ENCODE measurements at regions not wholly inside any gene's neighbourhood (a gene's known extent, or its start where the extent isn't known, plus 50 kb on each side); places are given as distances from the start of the nearest gene placed in this dataset.
A peak's percentile ranks its signal among the peaks of the same experiment; 100 is the strongest.

GRCh38 chr6:108734271-108734922, 113.8 kb upstream of the ARMC2 start:
- Mint-ChIP-seq H3K9me3 (no peaks in the 10 kb centered on the region), H3K27me3 (peaks cover 2 to 5% of the 10 kb centered on the region in 2 donors), H3K4me1 (no peaks in the 10 kb centered on the region), H3K27ac (no peak overlapping the region), H3K36me3 (no peaks in the 10 kb centered on the region), H3K4me3 (no peak overlapping the region)
- Histone ChIP-seq H3K4me1 (ENCODE audit: control insufficient read depth in 1 of 2, extremely low read depth in 1 of 2, insufficient read depth in 2 of 2, low read length in 2 of 2) (no peaks in the 10 kb centered on the region), H3K9me3 (no peaks in the 10 kb centered on the region), H3K36me3 (ENCODE audit: control insufficient read depth in 2 of 2, extremely low read depth in 1 of 2, insufficient read depth in 1 of 2, low read length in 1 of 2) (no peaks in the 10 kb centered on the region), H3K4me3 (ENCODE audit: control insufficient read depth in 1 of 2, extremely low read depth in 1 of 2, low read length in 1 of 2) (no peak overlapping the region), H3K27me3 (replicated peaks in 1 of 2; ENCODE audit: control insufficient read depth in 2 of 2, extremely low read depth in 1 of 2, insufficient read depth in 2 of 2, low read length in 1 of 2) (peaks cover 0 to 3% of the 10 kb centered on the region in 2 experiments), H3K27ac (ENCODE audit: low read length) (no peak overlapping the region)
- WGBS (ENCODE audit: insufficient coverage), result 89% methylated on average over 6 of the region's 8 CpGs
- DNase-seq (no peak), ATAC-seq (replicated peaks in 1 of 4) (no peak)
- CTCF ChIA-PET, result no interaction called here
- POLR2A ChIA-PET, result no interaction called here

DNA sequence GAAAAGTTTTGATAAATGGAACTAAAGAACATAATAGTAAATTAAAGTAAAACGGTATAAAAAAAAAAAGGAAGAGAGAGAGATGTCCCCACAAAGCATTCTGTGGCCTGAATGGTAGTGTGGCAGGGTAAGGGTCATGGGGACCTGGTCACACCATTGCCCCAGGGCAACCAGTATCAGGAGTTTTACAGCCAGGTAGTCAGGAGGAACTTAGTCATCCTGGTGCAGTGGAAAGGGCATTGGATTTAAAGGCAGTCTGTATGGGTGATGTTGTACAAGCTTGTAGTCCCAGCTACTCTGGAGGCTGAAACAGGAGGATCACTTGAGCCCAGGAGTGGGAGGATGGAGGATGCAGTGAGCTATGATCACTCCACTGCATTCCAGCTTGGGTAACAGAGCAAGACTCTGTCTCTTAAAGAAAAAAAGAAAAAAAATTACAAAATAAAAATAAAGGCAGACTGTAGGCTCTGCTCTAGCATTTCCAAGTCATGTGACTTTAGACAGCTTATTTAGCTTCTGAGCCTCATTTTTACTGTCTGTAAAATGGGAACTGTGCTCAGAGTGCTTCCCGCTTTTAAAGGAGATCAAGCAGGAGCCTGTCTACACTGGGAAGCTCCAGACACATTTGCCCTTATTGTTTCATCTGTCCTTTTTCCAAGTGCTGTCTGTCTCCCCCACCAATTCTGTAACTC, 112.8 kb upstream of the ARMC2 start:
- 56% methylated on average over 1 of the region's 2 CpGs for WGBS (ENCODE audit: insufficient coverage)
- ATAC-seq (replicated peaks in 1 of 4), result no peak
- H3K4me3 ChIP-seq (ENCODE audit: control insufficient read depth in 1 of 2, extremely low read depth in 1 of 2, low read length in 1 of 2), result no peak overlapping the region
- H3K27ac Mint-ChIP-seq, result no peak overlapping the region
- H3K4me1 ChIP-seq (ENCODE audit: control insufficient read depth in 1 of 2, extremely low read depth in 1 of 2, insufficient read depth in 2 of 2, low read length in 2 of 2), result no peaks in the 10 kb centered on the region
- no peaks in the 10 kb centered on the region for H3K36me3 Mint-ChIP-seq
- ChIA-PET POLR2A (no interaction called here), CTCF (no interaction called here)
- no peak overlapping the region for H3K4me3 Mint-ChIP-seq
- peaks cover 2 to 5% of the 10 kb centered on the region in 2 donors for H3K27me3 Mint-ChIP-seq
- DNase-seq, result no peak
- peaks cover 0 to 3% of the 10 kb centered on the region in 2 experiments for H3K27me3 ChIP-seq (replicated peaks in 1 of 2; ENCODE audit: control insufficient read depth in 2 of 2, extremely low read depth in 1 of 2, insufficient read depth in 2 of 2, low read length in 1 of 2)
- H3K27ac ChIP-seq (ENCODE audit: low read length), result no peak overlapping the region
- no peaks in the 10 kb centered on the region for H3K9me3 ChIP-seq
- no peaks in the 10 kb centered on the region for H3K9me3 Mint-ChIP-seq
- H3K36me3 ChIP-seq (ENCODE audit: control insufficient read depth in 2 of 2, extremely low read depth in 1 of 2, insufficient read depth in 1 of 2, low read length in 1 of 2), result no peaks in the 10 kb centered on the region
- H3K4me1 Mint-ChIP-seq, result no peaks in the 10 kb centered on the region

DNA sequence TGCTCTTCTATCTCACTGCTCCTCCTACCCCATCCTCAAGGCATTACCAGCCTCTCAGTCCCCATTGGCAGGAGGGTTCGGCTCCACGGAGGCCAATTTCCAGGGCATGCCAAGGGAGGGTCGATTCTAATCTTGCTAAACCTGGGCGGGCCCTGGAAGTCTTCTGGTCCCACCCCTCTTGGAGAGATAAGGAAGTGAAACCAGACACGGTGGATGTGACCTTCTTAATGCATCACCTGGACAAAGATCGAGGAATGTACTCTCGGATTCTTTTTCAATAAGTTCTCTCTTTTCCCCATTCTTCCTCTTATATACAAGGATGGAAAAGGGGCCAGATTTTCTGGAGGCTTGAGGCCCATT, 112.2 kb upstream of the ARMC2 start:
- POLR2A ChIA-PET, result no interaction called here
- Histone ChIP-seq H3K27ac (ENCODE audit: low read length) (no peak overlapping the region), H3K4me3 (ENCODE audit: control insufficient read depth in 1 of 2, extremely low read depth in 1 of 2, low read length in 1 of 2) (no peak overlapping the region)

GRCh38 chr6:108736832-108737231, 111.4 kb upstream of the ARMC2 start:
- H3K36me3 Mint-ChIP-seq, result no peaks in the 10 kb centered on the region
- ChIA-PET CTCF (no interaction called here), POLR2A (no interaction called here)
- H3K9me3 Mint-ChIP-seq, result no peaks in the 10 kb centered on the region
- no peak for DNase-seq
- ATAC-seq (replicated peaks in 1 of 4), result no peak
- no peaks in the 10 kb centered on the region for H3K4me1 Mint-ChIP-seq
- no peak overlapping the region for H3K4me3 Mint-ChIP-seq
- Histone ChIP-seq H3K27me3 (replicated peaks in 1 of 2; ENCODE audit: control insufficient read depth in 2 of 2, extremely low read depth in 1 of 2, insufficient read depth in 2 of 2, low read length in 1 of 2) (peaks cover 0 to 3% of the 10 kb centered on the region in 2 experiments), H3K27ac (ENCODE audit: low read length) (no peak overlapping the region), H3K4me1 (ENCODE audit: control insufficient read depth in 1 of 2, extremely low read depth in 1 of 2, insufficient read depth in 2 of 2, low read length in 2 of 2) (no peaks in the 10 kb centered on the region), H3K9me3 (no peaks in the 10 kb centered on the region), H3K36me3 (ENCODE audit: control insufficient read depth in 2 of 2, extremely low read depth in 1 of 2, insufficient read depth in 1 of 2, low read length in 1 of 2) (no peaks in the 10 kb centered on the region), H3K4me3 (ENCODE audit: control insufficient read depth in 1 of 2, extremely low read depth in 1 of 2, low read length in 1 of 2) (no peak overlapping the region)
- peaks cover 5% of the 10 kb centered on the region in 2 donors for H3K27me3 Mint-ChIP-seq
- no peak overlapping the region for H3K27ac Mint-ChIP-seq
- WGBS (ENCODE audit: insufficient coverage), result 33% methylated on average over 4 of the region's 4 CpGs

More for the DNA sequence above, 112.2 kb upstream of the ARMC2 start:
- Histone ChIP-seq H3K36me3 (ENCODE audit: control insufficient read depth in 2 of 2, extremely low read depth in 1 of 2, insufficient read depth in 1 of 2, low read length in 1 of 2) (no peaks in the 10 kb centered on the region), H3K4me1 (ENCODE audit: control insufficient read depth in 1 of 2, extremely low read depth in 1 of 2, insufficient read depth in 2 of 2, low read length in 2 of 2) (no peaks in the 10 kb centered on the region), H3K9me3 (no peaks in the 10 kb centered on the region), H3K27me3 (replicated peaks in 1 of 2; ENCODE audit: control insufficient read depth in 2 of 2, extremely low read depth in 1 of 2, insufficient read depth in 2 of 2, low read length in 1 of 2) (peaks cover 0 to 3% of the 10 kb centered on the region in 2 experiments)
- DNase-seq, result no peak
- no peak for ATAC-seq (replicated peaks in 1 of 4)
- no peaks in the 10 kb centered on the region for H3K4me1 Mint-ChIP-seq
- CTCF ChIA-PET, result no interaction called here
- no peak overlapping the region for H3K4me3 Mint-ChIP-seq
- WGBS (ENCODE audit: insufficient coverage), result no CpG with 5 or more reads among the region's 7 CpGs
- H3K27me3 Mint-ChIP-seq, result peaks cover 2 to 5% of the 10 kb centered on the region in 2 donors
- H3K27ac Mint-ChIP-seq, result no peak overlapping the region
- no peaks in the 10 kb centered on the region for H3K36me3 Mint-ChIP-seq
- H3K9me3 Mint-ChIP-seq, result no peaks in the 10 kb centered on the region

DNA sequence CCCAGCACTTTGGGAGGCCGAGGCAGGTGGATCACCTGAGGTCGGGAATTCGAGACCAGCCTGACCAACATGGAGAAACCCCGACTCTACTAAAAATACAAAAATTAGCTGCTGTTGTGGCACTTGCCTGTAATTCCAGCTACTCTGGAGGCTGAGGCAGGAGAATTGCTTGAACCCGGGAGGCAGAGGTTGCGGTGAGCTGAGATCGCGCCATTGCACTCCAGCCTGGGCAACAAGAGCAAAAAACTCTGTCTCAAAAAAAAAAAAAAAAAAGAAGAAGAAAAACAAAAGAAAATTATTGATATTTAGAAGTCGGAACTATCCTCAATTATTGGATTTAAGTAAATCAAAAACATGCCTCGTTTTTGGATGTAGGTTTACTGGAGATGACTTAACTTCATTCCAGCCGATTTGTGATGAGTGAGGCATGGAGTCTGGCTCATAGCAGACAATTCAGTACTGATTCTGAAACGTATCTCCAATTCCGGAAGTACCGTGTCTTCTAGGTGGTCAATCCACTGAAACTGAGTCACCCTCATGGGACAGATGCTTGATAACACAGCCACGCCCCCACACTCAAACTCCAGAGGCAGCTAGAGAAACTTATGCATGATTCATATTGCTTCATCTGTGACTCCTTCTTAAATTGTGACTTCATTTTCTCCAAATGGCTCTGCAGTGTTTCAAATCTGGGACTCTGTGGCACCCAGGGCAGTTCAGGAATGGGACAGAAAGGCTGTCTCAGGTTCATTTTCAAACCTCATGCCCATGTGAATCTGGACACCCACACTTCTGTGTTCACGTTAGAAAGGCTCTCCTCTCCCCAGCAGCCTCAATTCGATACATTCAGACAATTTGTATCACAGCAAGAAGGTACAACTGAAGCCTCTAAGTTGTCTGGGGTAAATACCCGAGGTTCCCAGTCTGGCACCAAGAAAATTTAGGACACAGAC, 110.4 kb upstream of the ARMC2 start:
- Mint-ChIP-seq H3K36me3 (no peaks in the 10 kb centered on the region), H3K4me1 (no peaks in the 10 kb centered on the region), H3K27me3 (peaks cover 5% of the 10 kb centered on the region in 2 donors), H3K9me3 (no peaks in the 10 kb centered on the region), H3K4me3 (no peak overlapping the region), H3K27ac (no peak overlapping the region)
- ChIA-PET CTCF (no interaction called here), POLR2A (no interaction called here)
- Histone ChIP-seq H3K9me3 (no peaks in the 10 kb centered on the region), H3K36me3 (ENCODE audit: control insufficient read depth in 2 of 2, extremely low read depth in 1 of 2, insufficient read depth in 1 of 2, low read length in 1 of 2) (no peaks in the 10 kb centered on the region), H3K4me3 (ENCODE audit: control insufficient read depth in 1 of 2, extremely low read depth in 1 of 2, low read length in 1 of 2) (no peak overlapping the region), H3K27ac (ENCODE audit: low read length) (no peak overlapping the region), H3K4me1 (ENCODE audit: control insufficient read depth in 1 of 2, extremely low read depth in 1 of 2, insufficient read depth in 2 of 2, low read length in 2 of 2) (no peaks in the 10 kb centered on the region), H3K27me3 (replicated peaks in 1 of 2; ENCODE audit: control insufficient read depth in 2 of 2, extremely low read depth in 1 of 2, insufficient read depth in 2 of 2, low read length in 1 of 2) (peaks cover 0 to 2% of the 10 kb centered on the region in 2 experiments)
- ATAC-seq (replicated peaks in 1 of 4) (no peak), DNase-seq (no peak)
- WGBS (ENCODE audit: insufficient coverage), result 75% methylated on average over 4 of the region's 18 CpGs

DNA sequence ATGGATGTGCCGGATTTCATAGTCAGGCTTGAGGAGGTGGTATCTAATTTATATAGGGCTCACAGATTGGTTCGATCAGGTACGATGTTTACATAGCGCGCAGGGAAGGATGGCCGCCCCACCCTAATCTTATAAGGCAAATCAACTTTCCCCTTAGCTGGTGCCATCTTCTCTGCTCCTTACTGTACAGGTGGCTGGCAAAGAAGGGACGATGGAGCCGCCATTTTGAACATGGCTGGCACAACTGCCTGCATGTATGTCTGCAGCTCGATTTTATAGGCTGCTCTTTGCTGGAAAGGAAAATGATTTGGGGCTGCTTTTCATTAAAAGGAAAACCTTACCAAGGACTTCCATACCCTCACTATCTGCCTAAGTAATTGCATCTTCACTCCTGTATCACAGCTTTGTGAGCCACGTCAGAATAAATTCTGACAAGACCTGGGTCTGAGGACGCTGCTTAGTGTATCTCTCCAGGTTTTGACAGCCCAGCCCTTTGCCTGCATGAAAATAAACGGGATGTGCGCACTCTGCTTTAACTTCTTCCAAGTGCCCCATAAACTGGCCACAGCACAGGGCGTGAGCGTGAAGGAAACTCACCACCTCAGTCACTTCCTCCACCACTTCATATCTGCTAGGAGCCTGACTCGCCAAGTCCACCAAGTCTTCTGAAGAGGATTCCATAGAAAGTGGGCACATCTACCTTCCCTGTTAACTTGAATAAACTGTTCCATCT, 109.4 kb upstream of the ARMC2 start:
- peak overlapping the region in 1 of 2 donors; percentile 23 for H3K27ac Mint-ChIP-seq
- H3K27ac ChIP-seq (ENCODE audit: low read length), result no peak overlapping the region
- WGBS (ENCODE audit: insufficient coverage), result 89% methylated on average over 8 of the region's 16 CpGs
- no peaks in the 10 kb centered on the region for H3K9me3 ChIP-seq
- no peaks in the 10 kb centered on the region for H3K4me1 Mint-ChIP-seq
- no peak overlapping the region for H3K4me3 ChIP-seq (ENCODE audit: control insufficient read depth in 1 of 2, extremely low read depth in 1 of 2, low read length in 1 of 2)
- H3K4me1 ChIP-seq (ENCODE audit: control insufficient read depth in 1 of 2, extremely low read depth in 1 of 2, insufficient read depth in 2 of 2, low read length in 2 of 2), result no peaks in the 10 kb centered on the region
- peaks cover 5 to 12% of the 10 kb centered on the region in 2 donors for H3K27me3 Mint-ChIP-seq
- DNase-seq, result no peak
- no peaks in the 10 kb centered on the region for H3K36me3 ChIP-seq (ENCODE audit: control insufficient read depth in 2 of 2, extremely low read depth in 1 of 2, insufficient read depth in 1 of 2, low read length in 1 of 2)
- H3K36me3 Mint-ChIP-seq, result no peaks in the 10 kb centered on the region
- H3K4me3 Mint-ChIP-seq, result no peak overlapping the region
- H3K9me3 Mint-ChIP-seq, result no peaks in the 10 kb centered on the region
- H3K27me3 ChIP-seq (replicated peaks in 1 of 2; ENCODE audit: control insufficient read depth in 2 of 2, extremely low read depth in 1 of 2, insufficient read depth in 2 of 2, low read length in 1 of 2), result peaks cover 0 to 2% of the 10 kb centered on the region in 2 experiments
- no peak for ATAC-seq (replicated peaks in 1 of 4)
- POLR2A ChIA-PET, result no interaction called here
- CTCF ChIA-PET, result no interaction called here

Data from T-cell (primary cell).